ENCODE measurements at regions not wholly inside any gene's neighbourhood (a gene's known extent, or its start where the extent isn't known, plus 50 kb on each side); places are given as distances from the start of the nearest gene placed in this dataset.

DNA sequence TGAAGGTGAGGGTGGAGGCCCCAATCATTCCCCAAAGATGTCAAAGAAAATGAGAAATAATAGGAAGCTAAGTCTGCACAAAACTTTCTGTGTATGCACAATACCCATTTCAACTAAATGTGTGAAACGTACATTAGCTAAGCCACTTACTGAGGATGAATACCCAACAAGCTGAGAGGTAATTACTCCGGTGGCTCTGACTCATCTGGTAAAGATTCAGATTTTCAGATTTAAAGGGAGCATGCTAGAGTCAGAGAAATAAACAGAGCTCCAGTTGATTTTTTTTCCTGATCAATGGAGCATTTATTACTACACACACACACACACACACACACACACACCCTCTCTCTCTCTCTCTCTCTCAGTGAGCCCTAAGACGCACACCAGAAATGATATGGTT lies 194.8 kb upstream of the ARGLU1 start:
- no peak for TF ChIP-seq CTCF (tag by site-specific recombination; IDR thresholded peaks at IDR 0.05)
- no peak for TF ChIP-seq REST (tag by site-specific recombination; IDR thresholded peaks at IDR 0.05)
- TF ChIP-seq ZNF670 (tag by site-specific recombination; IDR thresholded peaks at IDR 0.05; ENCODE audit: low read depth): no peak
- no peak for TF ChIP-seq GLIS2 (tag by site-specific recombination; IDR thresholded peaks at IDR 0.05)
- TF ChIP-seq TSHZ1 (tag by site-specific recombination; IDR thresholded peaks at IDR 0.05; ENCODE audit: borderline replicate concordance): no peak
- no peak for TF ChIP-seq ZNF121 (tag by site-specific recombination; IDR thresholded peaks at IDR 0.05)
- TF ChIP-seq ZNF366 (tag by site-specific recombination; conservative IDR thresholded peaks at IDR 0.05): no peak
- no peak for TF ChIP-seq ZNF48 (tag by site-specific recombination; IDR thresholded peaks at IDR 0.05)
